Fibroblast of pulmonary artery (primary cell): ENCODE measurements at regions not wholly inside any gene's neighbourhood (a gene's known extent, or its start where the extent isn't known, plus 50 kb on each side); places are given as distances from the start of the nearest gene placed in this dataset.
"Not testable (repeated sequence)": the region's sequence is repeated elsewhere in the genome, so short reads cannot be mapped to it uniquely, and the experiment has no call there.

Experiments
- DNase-seq: peaks from one replicate; pipeline ENCODE4 v3.0.0-alpha.2; 2010; ENCODE audit warnings: low read depth
- H3K4me3 ChIP-seq: replicated peaks from 2 replicates; pipeline ENCODE4 v1.5.1; 2011; ENCODE audit warnings: low read depth, mild to moderate bottlenecking, control low read depth, low read length, moderate library complexity
- CTCF ChIP-seq: IDR thresholded peaks from 2 replicates; pipeline ENCODE4 v1.5.1; 2011; ENCODE audit warnings: mild to moderate bottlenecking, control low read depth, low read length, inconsistent platforms; ENCODE audit errors: missing control alignments

GRCh38 chr4:29113960-29114359 lies 1606.2 kb upstream of the PCDH7 start:
- TF ChIP-seq CTCF = no peak
- no peak for DNase-seq

GRCh38 chr4:29117231-29117722 lies 1602.9 kb upstream of the PCDH7 start:
- H3K4me3 ChIP-seq, DNase-seq: not testable (repeated sequence)

More at GRCh38 chr4:29113960-29114359, 1606.2 kb upstream of the PCDH7 start:
- H3K4me3 ChIP-seq = no peak overlapping the region

- no peak for DNase-seq
- no peak for TF ChIP-seq CTCF
- H3K4me3 ChIP-seq = no peak overlapping the region
Measured at GRCh38 chr4:29121586-29121985, 1598.6 kb upstream of the PCDH7 start.

GRCh38 chr4:29128810-29129209 lies 1591.4 kb upstream of the PCDH7 start:
- DNase-seq = no peak
- no peak for TF ChIP-seq CTCF
- H3K4me3 ChIP-seq = no peak overlapping the region

GRCh38 chr4:29131304-29131703 lies 1588.9 kb upstream of the PCDH7 start:
- no peak for TF ChIP-seq CTCF
- no peak overlapping the region for H3K4me3 ChIP-seq
- no peak for DNase-seq

- no peak for DNase-seq
- no peak overlapping the region for H3K4me3 ChIP-seq
- TF ChIP-seq CTCF = no peak
Measured at GRCh38 chr4:29142708-29143107, 1577.5 kb upstream of the PCDH7 start.

GRCh38 chr4:29151584-29151983 lies 1568.6 kb upstream of the PCDH7 start:
- TF ChIP-seq CTCF = no peak
- DNase-seq = peak; percentile 17
- H3K4me3 ChIP-seq = no peak overlapping the region

GRCh38 chr4:29153642-29154041 lies 1566.5 kb upstream of the PCDH7 start:
- H3K4me3 ChIP-seq = no peak overlapping the region
- no peak for TF ChIP-seq CTCF
- DNase-seq = peak; percentile 0
